ENCODE measurements at regions not wholly inside any gene's neighbourhood (a gene's known extent, or its start where the extent isn't known, plus 50 kb on each side); places are given as distances from the start of the nearest gene placed in this dataset.

GRCh38 chr11:62073061-62073460 is 50.8 kb upstream of the INCENP start:
- no peak for DNase-seq (ENCODE audit: low read depth in 2 of 2)

- no peak for DNase-seq (ENCODE audit: low read depth in 2 of 2)
Observed at GRCh38 chr11:62071408-62071807, 52.4 kb upstream of the INCENP start.

- DNase-seq (ENCODE audit: low read depth in 2 of 2): no peak
Observed at GRCh38 chr11:62069986-62070919, 53.6 kb upstream of the INCENP start.

- no peak for DNase-seq (ENCODE audit: low read depth in 2 of 2)
Observed at GRCh38 chr11:62069374-62069773, 54.4 kb upstream of the INCENP start.

- DNase-seq (ENCODE audit: low read depth in 2 of 2): no peak
Observed at GRCh38 chr11:62068730-62069129, 55.1 kb upstream of the INCENP start.

GRCh38 chr11:62067741-62068140 is 56.1 kb upstream of the INCENP start:
- DNase-seq (ENCODE audit: low read depth in 2 of 2): no peak

GRCh38 chr11:62064221-62064620 is 59.6 kb upstream of the INCENP start:
- no peak for DNase-seq (ENCODE audit: low read depth in 2 of 2)

- no peak for DNase-seq (ENCODE audit: low read depth in 2 of 2)
Observed at GRCh38 chr11:62062223-62062861, 61.5 kb upstream of the INCENP start.

GRCh38 chr11:62061356-62062222 is 62.2 kb upstream of the INCENP start:
- DNase-seq (ENCODE audit: low read depth in 2 of 2): no peak

GRCh38 chr11:62057069-62057468 is 66.7 kb upstream of the INCENP start:
- no peak for DNase-seq (ENCODE audit: low read depth in 2 of 2)

GRCh38 chr11:62055970-62056369 is 67.8 kb upstream of the INCENP start:
- DNase-seq (ENCODE audit: low read depth in 2 of 2): no peak

- DNase-seq (ENCODE audit: low read depth in 2 of 2): no peak
Observed at GRCh38 chr11:62054484-62055121, 69.2 kb upstream of the INCENP start.

GRCh38 chr11:62054081-62054480 is 69.7 kb upstream of the INCENP start:
- DNase-seq (ENCODE audit: low read depth in 2 of 2): no peak

GRCh38 chr11:62050716-62051115 is 73.1 kb upstream of the INCENP start:
- no peak for DNase-seq (ENCODE audit: low read depth in 2 of 2)

- DNase-seq (ENCODE audit: low read depth in 2 of 2): no peak
Observed at GRCh38 chr11:62048100-62048499, 75.7 kb upstream of the INCENP start.

GRCh38 chr11:62046568-62047100 is 77.2 kb upstream of the INCENP start:
- no peak for DNase-seq (ENCODE audit: low read depth in 2 of 2)

GRCh38 chr11:62044639-62045121 is 77.2 kb upstream of the FTH1 start:
- no peak for DNase-seq (ENCODE audit: low read depth in 2 of 2)

GRCh38 chr11:62035293-62035692 is 67.9 kb upstream of the FTH1 start:
- DNase-seq (ENCODE audit: low read depth in 2 of 2): no peak

GRCh38 chr11:62034036-62034338 is 66.6 kb upstream of the FTH1 start:
- DNase-seq (ENCODE audit: low read depth in 2 of 2): no peak

- DNase-seq (ENCODE audit: low read depth in 2 of 2): no peak
Observed at GRCh38 chr11:62033191-62034035, 66.0 kb upstream of the FTH1 start.

All from stimulated activated CD4-positive, alpha-beta T cell treated with anti-CD3 and anti-CD28 coated beads, Interleukin-1b, Interleukin-23, amount 100 ng/mL, for 4 hours (primary cell).